ENCODE measurements at regions not wholly inside any gene's neighbourhood (a gene's known extent, or its start where the extent isn't known, plus 50 kb on each side); places are given as distances from the start of the nearest gene placed in this dataset.

GRCh38 chr14:29310757-29311156 lies 544.2 kb downstream of the FOXG1 start:
- TF ChIP-seq SPI1 (IDR thresholded peaks at IDR 0.05; ENCODE audit: borderline replicate concordance, low read depth), result no peak
- no peak for TF ChIP-seq REST (IDR thresholded peaks at IDR 0.05; ENCODE audit: insufficient replicate concordance, low read depth)
- TF ChIP-seq POLR2AphosphoS5 (IDR thresholded peaks at IDR 0.05; ENCODE audit: low read depth), result no peak
- no peak for TF ChIP-seq CTCF (IDR thresholded peaks at IDR 0.05; ENCODE audit: insufficient read depth, low read length)
- TF ChIP-seq GABPA (IDR thresholded peaks at IDR 0.05; ENCODE audit: low read depth), result no peak
- H3K27ac ChIP-seq (replicated peaks), result no peak overlapping the region

GRCh38 chr14:29311983-29312382 lies 545.4 kb downstream of the FOXG1 start:
- no peak overlapping the region for H3K4me3 ChIP-seq (replicated peaks; ENCODE audit: insufficient read depth, low read length)
- H3K27me3 ChIP-seq (ENCODE audit: insufficient read depth, poor library complexity, severe bottlenecking), result no peaks in the 10 kb centered on the region

More at GRCh38 chr14:29310757-29311156, 544.2 kb downstream of the FOXG1 start:
- Histone ChIP-seq H3K4me3 (replicated peaks; ENCODE audit: insufficient read depth, low read length) (no peak overlapping the region), H3K27me3 (ENCODE audit: insufficient read depth, poor library complexity, severe bottlenecking) (no peaks in the 10 kb centered on the region)
- no peak for DNase-seq (ENCODE audit: low read depth in 1 of 2, low spot score in 1 of 2)

GRCh38 chr14:29316936-29317335 lies 550.3 kb downstream of the FOXG1 start:
- no peak overlapping the region for H3K27ac ChIP-seq (replicated peaks)
- no peak overlapping the region for H3K4me3 ChIP-seq (replicated peaks; ENCODE audit: insufficient read depth, low read length)
- no peaks in the 10 kb centered on the region for H3K27me3 ChIP-seq (ENCODE audit: insufficient read depth, poor library complexity, severe bottlenecking)
- TF ChIP-seq SPI1 (IDR thresholded peaks at IDR 0.05; ENCODE audit: borderline replicate concordance, low read depth), result no peak
- no peak for TF ChIP-seq CTCF (IDR thresholded peaks at IDR 0.05; ENCODE audit: insufficient read depth, low read length)
- no peak for TF ChIP-seq POLR2AphosphoS5 (IDR thresholded peaks at IDR 0.05; ENCODE audit: low read depth)
- TF ChIP-seq REST (IDR thresholded peaks at IDR 0.05; ENCODE audit: insufficient replicate concordance, low read depth), result no peak
- no peak for TF ChIP-seq GABPA (IDR thresholded peaks at IDR 0.05; ENCODE audit: low read depth)
- no peak for DNase-seq (ENCODE audit: low read depth in 1 of 2, low spot score in 1 of 2)

More at GRCh38 chr14:29311983-29312382, 545.4 kb downstream of the FOXG1 start:
- TF ChIP-seq GABPA (IDR thresholded peaks at IDR 0.05; ENCODE audit: low read depth) (no peak), POLR2AphosphoS5 (IDR thresholded peaks at IDR 0.05; ENCODE audit: low read depth) (no peak), REST (IDR thresholded peaks at IDR 0.05; ENCODE audit: insufficient replicate concordance, low read depth) (no peak), CTCF (IDR thresholded peaks at IDR 0.05; ENCODE audit: insufficient read depth, low read length) (no peak), SPI1 (IDR thresholded peaks at IDR 0.05; ENCODE audit: borderline replicate concordance, low read depth) (no peak)
- no peak overlapping the region for H3K27ac ChIP-seq (replicated peaks)
- DNase-seq (ENCODE audit: low read depth in 1 of 2, low spot score in 1 of 2), result no peak
